MCF 10A (cell line): ENCODE measurements at regions not wholly inside any gene's neighbourhood (a gene's known extent, or its start where the extent isn't known, plus 50 kb on each side); places are given as distances from the start of the nearest gene placed in this dataset.

Experiments
- BruUV-seq: library from RNA; stranded (reverse); fragments of 400-500 nt; replicated peaks from 2 replicates; lab custom pipeline; 2021; lab: Mats Ljungman, UMichigan
- CTCF ChIA-PET: fragments of 300-600 bp; sonication (Branson Sonifier 250); formaldehyde crosslinking; extraction: SDS; loops from one replicate; lab custom pipeline; 2021; ENCODE audit warnings: antibody characterized with exemption, inconsistent platforms; lab: Yijun Ruan, JAX
- POLR2A ChIA-PET: fragments of 300-600, 350-650 bp; sonication (Branson Sonifier 250); formaldehyde crosslinking; extraction: SDS; loops from one replicate; lab custom pipeline; 2020; ENCODE audit warnings: antibody characterized with exemption, inconsistent platforms; lab: Yijun Ruan, JAX
- DNase-seq: peaks from one replicate; pipeline ENCODE4 v3.0.0-alpha.2; 2018; ENCODE audit not compliant: unreplicated experiment
- H3K27ac Mint-ChIP-seq: one replicate; pipeline ENCODE4 v1.8.0; 2022; ENCODE audit warnings: mild to moderate bottlenecking, low read depth, mixed read lengths; ENCODE audit not compliant: unreplicated experiment
- H3K27me3 Mint-ChIP-seq: one replicate; pipeline ENCODE4 v1.8.0; 2022; ENCODE audit warnings: mixed read lengths; ENCODE audit not compliant: insufficient read depth, unreplicated experiment
- H3K36me3 Mint-ChIP-seq: one replicate; pipeline ENCODE4 v1.8.0; 2022; ENCODE audit warnings: mild to moderate bottlenecking, moderate library complexity, mixed read lengths; ENCODE audit not compliant: insufficient read depth, unreplicated experiment
- H3K4me1 Mint-ChIP-seq: one replicate; pipeline ENCODE4 v1.8.0; 2022; ENCODE audit warnings: mixed read lengths; ENCODE audit not compliant: insufficient read depth, unreplicated experiment
- H3K4me3 Mint-ChIP-seq: one replicate; pipeline ENCODE4 v1.8.0; 2022; ENCODE audit warnings: mild to moderate bottlenecking, moderate library complexity, mixed read lengths; ENCODE audit not compliant: unreplicated experiment
- H3K9me3 Mint-ChIP-seq: one replicate; pipeline ENCODE4 v1.8.0; 2022; ENCODE audit warnings: mixed read lengths; ENCODE audit not compliant: unreplicated experiment
- intact Hi-C: fragments of 100-400 bp; cut with micrococcal nuclease; formaldehyde crosslinking; loops from 2 replicates; pipeline ENCODE4 v1.14.1; 2022
- TF ChIP-seq, protein P1 (sequence below): fragments of 200-600 bp; IDR thresholded peaks from one replicate; pipeline ENCODE4 v1.8.0; 2022; ENCODE audit warnings: antibody characterized with exemption, mild to moderate bottlenecking; ENCODE audit not compliant: unreplicated experiment

DNA sequence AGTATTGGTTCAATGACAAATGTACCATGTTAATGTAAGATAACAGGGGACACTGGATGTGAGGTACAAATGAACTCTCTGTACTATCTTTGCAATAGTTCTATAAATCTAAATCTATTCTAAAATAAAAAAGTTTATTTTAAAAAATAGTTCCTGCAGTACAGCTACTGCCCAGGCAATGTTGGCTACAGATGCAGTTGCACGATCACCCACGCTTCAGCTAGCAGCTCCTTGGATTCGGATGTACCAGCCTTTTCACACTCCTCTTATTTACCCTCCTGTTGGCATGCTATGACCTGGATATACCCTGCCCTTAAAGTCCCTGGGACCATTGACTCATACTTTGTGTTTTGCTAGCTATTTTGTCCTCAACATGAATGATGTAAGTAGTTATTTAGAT lies 185.4 kb upstream of the SMARCA2 start:
- ChIA-PET POLR2A (no interaction called here), CTCF (interaction anchor here (0.5 to 0.6 kb wide), 2 partner anchors 22 to 258 kb away, joined by 3 to 4 read pairs; no protein-coding TSS in a partner anchor)
- Mint-ChIP-seq H3K27ac (no peak overlapping the region), H3K36me3 (no peaks in the 10 kb centered on the region), H3K4me3 (no peak overlapping the region), H3K4me1 (no peaks in the 10 kb centered on the region), H3K9me3 (no peaks in the 10 kb centered on the region), H3K27me3 (peaks cover 82% of the 10 kb centered on the region)
- intact Hi-C loops: no loop called here
- TF ChIP-seq, protein P1, sequence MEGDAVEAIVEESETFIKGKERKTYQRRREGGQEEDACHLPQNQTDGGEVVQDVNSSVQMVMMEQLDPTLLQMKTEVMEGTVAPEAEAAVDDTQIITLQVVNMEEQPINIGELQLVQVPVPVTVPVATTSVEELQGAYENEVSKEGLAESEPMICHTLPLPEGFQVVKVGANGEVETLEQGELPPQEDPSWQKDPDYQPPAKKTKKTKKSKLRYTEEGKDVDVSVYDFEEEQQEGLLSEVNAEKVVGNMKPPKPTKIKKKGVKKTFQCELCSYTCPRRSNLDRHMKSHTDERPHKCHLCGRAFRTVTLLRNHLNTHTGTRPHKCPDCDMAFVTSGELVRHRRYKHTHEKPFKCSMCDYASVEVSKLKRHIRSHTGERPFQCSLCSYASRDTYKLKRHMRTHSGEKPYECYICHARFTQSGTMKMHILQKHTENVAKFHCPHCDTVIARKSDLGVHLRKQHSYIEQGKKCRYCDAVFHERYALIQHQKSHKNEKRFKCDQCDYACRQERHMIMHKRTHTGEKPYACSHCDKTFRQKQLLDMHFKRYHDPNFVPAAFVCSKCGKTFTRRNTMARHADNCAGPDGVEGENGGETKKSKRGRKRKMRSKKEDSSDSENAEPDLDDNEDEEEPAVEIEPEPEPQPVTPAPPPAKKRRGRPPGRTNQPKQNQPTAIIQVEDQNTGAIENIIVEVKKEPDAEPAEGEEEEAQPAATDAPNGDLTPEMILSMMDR: no peak
- BruUV-seq: no TSS peak
- DNase-seq: no peak

DNA sequence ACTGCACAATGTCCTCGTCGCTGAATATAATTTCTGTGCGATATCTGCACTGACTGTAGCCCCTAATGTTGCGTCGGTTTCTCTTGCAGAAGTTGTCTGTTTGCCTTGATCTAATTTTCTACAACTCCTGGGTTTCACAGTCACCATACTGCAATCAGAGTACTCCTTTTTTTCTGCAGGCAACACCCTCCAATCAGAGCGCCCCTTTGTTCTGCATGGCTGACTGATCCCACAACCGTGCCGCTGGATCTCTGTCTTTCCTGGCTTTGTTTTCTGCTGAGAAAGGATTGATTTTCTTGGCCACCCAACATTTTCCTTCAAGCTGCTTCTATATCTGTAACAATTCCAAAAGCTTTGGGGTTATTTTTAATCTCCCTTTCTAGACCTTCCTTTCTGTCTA lies 182.2 kb upstream of the SMARCA2 start:
- no peaks in the 10 kb centered on the region for H3K36me3 Mint-ChIP-seq
- no peaks in the 10 kb centered on the region for H3K9me3 Mint-ChIP-seq
- no peak overlapping the region for H3K27ac Mint-ChIP-seq
- DNase-seq: no peak
- no peaks in the 10 kb centered on the region for H3K4me1 Mint-ChIP-seq
- intact Hi-C loops: no loop called here
- ChIA-PET POLR2A (no interaction called here), CTCF (no interaction called here)
- BruUV-seq: no TSS peak
- H3K4me3 Mint-ChIP-seq: no peak overlapping the region
- H3K27me3 Mint-ChIP-seq: peaks cover 51% of the 10 kb centered on the region
- TF ChIP-seq, protein P1: no peak

DNA sequence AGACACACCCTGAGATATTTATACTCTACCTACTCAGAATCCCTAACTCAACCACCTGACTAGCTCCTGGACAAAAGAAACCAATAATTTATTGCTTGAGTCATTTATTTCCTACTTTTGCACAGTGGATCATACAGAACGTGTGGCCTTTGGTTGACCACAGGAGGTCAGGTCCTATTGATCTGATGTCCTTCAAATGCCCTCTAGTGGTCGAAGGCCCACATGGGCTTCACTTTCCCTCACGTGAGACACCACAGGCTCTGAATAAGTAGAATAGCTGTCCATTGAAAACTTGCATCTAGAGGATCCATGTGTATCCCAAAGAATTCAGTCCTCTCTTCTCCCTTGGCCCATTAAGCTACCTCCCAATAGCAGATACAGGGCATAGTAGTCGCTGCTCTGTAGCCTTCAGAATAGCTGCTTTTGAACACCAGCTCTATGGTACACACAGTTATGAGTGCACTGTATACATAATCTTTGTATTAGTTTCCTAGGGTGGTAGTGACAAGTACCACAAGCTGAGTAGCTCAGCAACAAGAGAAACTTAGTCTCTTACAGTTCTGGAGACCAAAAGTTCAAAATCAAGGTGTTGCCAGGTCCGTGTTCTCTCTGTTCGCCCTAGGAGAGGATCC lies 177.6 kb upstream of the SMARCA2 start:
- CTCF ChIA-PET: interaction anchor here (0.5 to 1.9 kb wide), 24 partner anchors 9 to 923 kb away, joined by 3 to 11 read pairs (median 4); no protein-coding TSS in a partner anchor
- Mint-ChIP-seq H3K27ac (no peak overlapping the region), H3K36me3 (no peaks in the 10 kb centered on the region), H3K9me3 (no peaks in the 10 kb centered on the region), H3K4me3 (no peak overlapping the region), H3K27me3 (peaks cover 19% of the 10 kb centered on the region), H3K4me1 (peaks cover 5% of the 10 kb centered on the region)
- POLR2A ChIA-PET: interaction anchor here (0.6 to 1.3 kb wide), 2 partner anchors 49 to 101 kb away, joined by 3 to 4 read pairs; no protein-coding TSS in a partner anchor
- no TSS peak for BruUV-seq
- DNase-seq: peak; percentile 62
- intact Hi-C loops: loop anchor here (5.0 kb wide), 2 partner anchors 200 to 250 kb away; no protein-coding TSS in a partner anchor
- TF ChIP-seq, protein P1: peak; percentile 46

DNA sequence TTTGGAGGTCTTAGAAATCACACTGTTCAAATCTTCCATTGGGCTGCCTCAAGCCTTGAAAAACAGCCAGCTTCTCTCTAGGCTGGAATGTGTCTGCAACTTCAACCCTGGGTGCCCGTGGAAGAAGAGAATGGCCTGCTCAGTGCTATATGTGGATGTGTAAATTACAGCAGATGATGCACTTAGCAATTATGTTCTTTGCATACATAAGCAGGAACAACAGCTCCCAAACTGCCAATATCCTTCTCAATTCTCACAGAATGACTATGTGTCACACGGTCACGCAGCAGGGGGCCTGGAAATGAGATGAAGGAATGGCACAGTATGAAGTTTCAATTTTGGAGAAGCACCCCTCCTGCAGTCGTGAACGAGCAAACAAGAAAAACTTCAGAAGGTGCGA lies 175.2 kb upstream of the SMARCA2 start:
- no TSS peak for BruUV-seq
- Mint-ChIP-seq H3K9me3 (no peaks in the 10 kb centered on the region), H3K4me1 (peaks cover 5% of the 10 kb centered on the region), H3K4me3 (no peak overlapping the region), H3K27ac (no peak overlapping the region), H3K27me3 (no peaks in the 10 kb centered on the region), H3K36me3 (no peaks in the 10 kb centered on the region)
- intact Hi-C loops: loop anchor here (5.0 kb wide), 2 partner anchors 203 to 247 kb away; no protein-coding TSS in a partner anchor
- ChIA-PET POLR2A (interaction anchor here (0.8 kb wide), 1 partner anchor 283 kb away, joined by 3 read pairs; no protein-coding TSS in a partner anchor), CTCF (interaction anchor here (1.1 to 1.4 kb wide), 2 partner anchors 9 to 100 kb away, joined by 3 to 4 read pairs; no protein-coding TSS in a partner anchor)
- DNase-seq: no peak
- TF ChIP-seq, protein P1: no peak
